PC-9 (cell line): ENCODE measurements at regions not wholly inside any gene's neighbourhood (a gene's known extent, or its start where the extent isn't known, plus 50 kb on each side); places are given as distances from the start of the nearest gene placed in this dataset.

Source experiments
- BruUV-seq: library from RNA; stranded (reverse); fragments of 400-500 nt; replicated peaks from 2 replicates; lab custom pipeline; 2021; lab: Mats Ljungman, UMichigan
- CTCF ChIA-PET: fragments of 300-600 bp; sonication (Branson Sonifier 250); formaldehyde crosslinking; loops from one replicate; lab custom pipeline; 2022; ENCODE audit warnings: antibody characterized with exemption; lab: Charles Lee
- POLR2A ChIA-PET: fragments of 300-600 bp; sonication (Branson Sonifier 250); formaldehyde crosslinking; loops from one replicate; lab custom pipeline; 2022; ENCODE audit warnings: antibody characterized with exemption; ENCODE audit not compliant: unreplicated experiment; lab: Charles Lee
- DNase-seq, 2 experiments: peaks; one replicate each; pipeline versions ENCODE4 v3.0.0 to v3.0.0-alpha.2; 2015 to 2022; ENCODE audit warnings: mixed read lengths in 1 of 2
- H2AFZ ChIP-seq: fragments of 200-600 bp; sonication (generic); 2 replicates; pipeline ENCODE4 v1.8.1; 2017; ENCODE audit warnings: antibody characterized with exemption
- H3F3A ChIP-seq: fragments of 200-600 bp; sonication (generic); 2 replicates; pipeline ENCODE4 v1.8.1; 2017; ENCODE audit warnings: antibody characterized with exemption, mild to moderate bottlenecking, low read depth; ENCODE audit not compliant: insufficient read depth
- H3K27ac ChIP-seq: fragments of 200-600 bp; sonication (generic); 2 replicates; pipeline ENCODE4 v1.6.1; 2016; ENCODE audit warnings: mixed run types
- H3K27me3 ChIP-seq: fragments of 200-600 bp; sonication (generic); 2 replicates; pipeline ENCODE4 v1.6.1; 2016; ENCODE audit warnings: low read depth, mixed run types; ENCODE audit not compliant: insufficient read depth
- H3K36me3 ChIP-seq: fragments of 200-600 bp; sonication (generic); 2 replicates; pipeline ENCODE4 v1.6.1; 2016; ENCODE audit warnings: low read depth, mixed run types
- H3K4me1 ChIP-seq: fragments of 200-600 bp; sonication (generic); replicated peaks from 2 replicates; pipeline ENCODE4 v1.6.1; 2016; ENCODE audit warnings: mixed run types; ENCODE audit not compliant: insufficient read depth
- H3K4me2 ChIP-seq: fragments of 200-600 bp; sonication (generic); 2 replicates; pipeline ENCODE4 v1.6.1; 2017; ENCODE audit warnings: mixed run types
- H3K4me3 ChIP-seq: fragments of 200-600 bp; sonication (generic); 2 replicates; pipeline ENCODE4 v1.6.1; 2016; ENCODE audit warnings: mixed run types
- H3K79me2 ChIP-seq: fragments of 200-600 bp; sonication (generic); 2 replicates; pipeline ENCODE4 v1.6.1; 2017; ENCODE audit warnings: low read depth, mixed run types
- H3K9me2 ChIP-seq: fragments of 200-600 bp; sonication (generic); 2 replicates; pipeline ENCODE4 v1.8.1; 2017; ENCODE audit warnings: mild to moderate bottlenecking; ENCODE audit not compliant: insufficient read depth
- H3K9me3 ChIP-seq: fragments of 200-600 bp; sonication (generic); 2 replicates; pipeline ENCODE4 v1.8.1; 2016; ENCODE audit warnings: low read depth; ENCODE audit not compliant: insufficient read depth
- H4K20me1 ChIP-seq: fragments of 200-600 bp; sonication (generic); 2 replicates; pipeline ENCODE4 v1.8.1; 2017; ENCODE audit not compliant: insufficient read depth
- CTCF ChIP-seq: fragments of 200-600 bp; sonication (generic); conservative IDR thresholded peaks from 2 replicates; pipeline ENCODE4 v1.6.1; 2017; ENCODE audit warnings: mixed run types, antibody characterized with exemption, mild to moderate bottlenecking, moderate library complexity
- EZH2 ChIP-seq: fragments of 200-600 bp; sonication (generic); IDR thresholded peaks from 2 replicates; pipeline ENCODE4 v1.8.0; 2017; ENCODE audit warnings: antibody characterized with exemption, low read depth
- intact Hi-C: fragments of 100-400 bp; cut with micrococcal nuclease; formaldehyde crosslinking; loops from one replicate; pipeline ENCODE4 v1.10.0; 2022; ENCODE audit not compliant: unreplicated experiment

- TF ChIP-seq CTCF, result no peak
- no peak for TF ChIP-seq EZH2
- Histone ChIP-seq H2AFZ (no peak overlapping the region), H3K27me3 (no peaks in the 10 kb centered on the region), H3F3A (no peaks in the 10 kb centered on the region), H3K9me2 (no peaks in the 10 kb centered on the region), H3K4me1 (peaks cover 16% of the 10 kb centered on the region), H3K4me3 (no peak overlapping the region), H3K4me2 (no peak overlapping the region), H4K20me1 (no peaks in the 10 kb centered on the region), H3K27ac (no peak overlapping the region), H3K79me2 (no peaks in the 10 kb centered on the region), H3K9me3 (no peaks in the 10 kb centered on the region), H3K36me3 (no peaks in the 10 kb centered on the region)
- ChIA-PET CTCF (no interaction called here), POLR2A (no interaction called here)
- intact Hi-C loops, result no loop called here
- BruUV-seq, result no TSS peak
- no peak for DNase-seq
Measured at GRCh38 chr5:92637247-92637646, 943.8 kb downstream of the NR2F1-AS1 start.

- BruUV-seq, result no TSS peak
- Histone ChIP-seq H2AFZ (no peak overlapping the region), H3K4me1 (no peaks in the 10 kb centered on the region), H4K20me1 (no peaks in the 10 kb centered on the region), H3K4me2 (no peak overlapping the region), H3K36me3 (no peaks in the 10 kb centered on the region), H3K9me3 (no peaks in the 10 kb centered on the region), H3K4me3 (no peak overlapping the region), H3K9me2 (no peaks in the 10 kb centered on the region), H3F3A (no peaks in the 10 kb centered on the region), H3K27me3 (no peaks in the 10 kb centered on the region), H3K27ac (no peak overlapping the region), H3K79me2 (no peaks in the 10 kb centered on the region)
- TF ChIP-seq CTCF (no peak), EZH2 (no peak)
- no peak for DNase-seq
- CTCF ChIA-PET, result no interaction called here
- intact Hi-C loops, result no loop called here
- POLR2A ChIA-PET, result no interaction called here
Measured at GRCh38 chr5:92635001-92635461, 946.0 kb downstream of the NR2F1-AS1 start.

- Histone ChIP-seq H3F3A (no peaks in the 10 kb centered on the region), H3K4me2 (no peak overlapping the region), H3K9me3 (no peaks in the 10 kb centered on the region), H3K4me1 (no peaks in the 10 kb centered on the region), H3K9me2 (no peaks in the 10 kb centered on the region), H3K4me3 (no peak overlapping the region), H3K27me3 (no peaks in the 10 kb centered on the region), H3K79me2 (no peaks in the 10 kb centered on the region), H4K20me1 (no peaks in the 10 kb centered on the region), H3K27ac (no peak overlapping the region), H3K36me3 (no peaks in the 10 kb centered on the region), H2AFZ (no peak overlapping the region)
- TF ChIP-seq CTCF (no peak), EZH2 (no peak)
- intact Hi-C loops, result no loop called here
- POLR2A ChIA-PET, result no interaction called here
- CTCF ChIA-PET, result no interaction called here
- BruUV-seq, result no TSS peak
- no peak for DNase-seq
Measured at GRCh38 chr5:92633875-92634487, 947.0 kb downstream of the NR2F1-AS1 start.
